IMR-90 (cell line): ENCODE measurements at regions not wholly inside any gene's neighbourhood (a gene's known extent, or its start where the extent isn't known, plus 50 kb on each side); places are given as distances from the start of the nearest gene placed in this dataset.

Source experiments
- ATAC-seq: fragments of 200-7000 bp; cut with Tn5 transposase; 2 replicates; pipeline ENCODE4 v1.9.1; 2020; ENCODE audit warnings: low read depth, mild to moderate bottlenecking, moderate library complexity
- BruUV-seq: library from RNA; stranded (reverse); fragments of 400-500 nt; replicated peaks from 2 replicates; lab custom pipeline; 2021; lab: Mats Ljungman, UMichigan
- CTCF ChIA-PET: fragments of 300-600 bp; formaldehyde crosslinking; extraction: SDS; loops from one replicate; lab custom pipeline; 2021; ENCODE audit warnings: antibody characterized with exemption; lab: Yijun Ruan, JAX
- POLR2A ChIA-PET: fragments of 300-600 bp; sonication (Branson Sonifier 250); formaldehyde crosslinking; loops from one replicate; lab custom pipeline; 2022; ENCODE audit warnings: antibody characterized with exemption; ENCODE audit not compliant: unreplicated experiment; lab: Charles Lee
- DNase-seq: peaks from one replicate; pipeline ENCODE4 v3.0.0; 2013
- H2AFZ ChIP-seq: replicated peaks from 2 replicates; pipeline ENCODE3; 2013; ENCODE audit warnings: low read length, mild to moderate bottlenecking; ENCODE audit not compliant: poor library complexity
- H2AK5ac ChIP-seq: 2 replicates; pipeline ENCODE4 v1.6.1; 2013; ENCODE audit warnings: low read depth, low read length, inconsistent platforms
- H2AK9ac ChIP-seq: replicated peaks from 2 replicates; pipeline ENCODE3; 2013; ENCODE audit warnings: mild to moderate bottlenecking, low read depth, low read length, moderate library complexity; ENCODE audit not compliant: poor library complexity
- H2BK120ac ChIP-seq: 2 replicates; pipeline ENCODE4 v1.6.1; 2013; ENCODE audit warnings: low read depth, low read length, inconsistent platforms
- H2BK15ac ChIP-seq: 3 replicates; pipeline ENCODE4 v1.6.1; 2013; ENCODE audit warnings: low read depth, low read length, inconsistent platforms
- H2BK20ac ChIP-seq: 2 replicates; pipeline ENCODE4 v1.6.1; 2013; ENCODE audit warnings: low read depth, mild to moderate bottlenecking, inconsistent platforms, low read length, moderate library complexity
- H2BK5ac ChIP-seq: 2 replicates; pipeline ENCODE4 v1.6.1; 2013; ENCODE audit warnings: mild to moderate bottlenecking, low read depth, low read length, inconsistent platforms; ENCODE audit not compliant: poor library complexity, severe bottlenecking
- H3K14ac ChIP-seq: replicated peaks from 2 replicates; pipeline ENCODE4 v1.6.1; 2013; ENCODE audit warnings: low read depth, low read length, inconsistent platforms
- H3K18ac ChIP-seq: 2 replicates; pipeline ENCODE4 v1.6.1; 2013; ENCODE audit warnings: low read depth, low read length, control low read depth
- H3K23ac ChIP-seq: 2 replicates; pipeline ENCODE4 v1.6.1; 2013; ENCODE audit warnings: low read depth, low read length, inconsistent platforms
- H3K27ac ChIP-seq: 2 replicates; pipeline ENCODE4 v1.5.1; 2013; ENCODE audit warnings: mild to moderate bottlenecking, control low read depth, low read length; ENCODE audit not compliant: insufficient read depth
- H3K27me3 ChIP-seq: 2 replicates; pipeline ENCODE4 v1.6.1; 2013; ENCODE audit warnings: low read length; ENCODE audit not compliant: control insufficient read depth, insufficient read depth
- H3K36me3 ChIP-seq: 2 replicates; pipeline ENCODE4 v1.6.1; 2013; ENCODE audit warnings: low read length, mixed read lengths; ENCODE audit not compliant: control insufficient read depth, insufficient read depth
- H3K4ac ChIP-seq: 2 replicates; pipeline ENCODE4 v1.6.1; 2013; ENCODE audit warnings: low read depth, low read length, inconsistent platforms
- H3K4me1 ChIP-seq: 2 replicates; pipeline ENCODE4 v1.6.1; 2013; ENCODE audit warnings: low read length, mixed read lengths; ENCODE audit not compliant: control insufficient read depth, insufficient read depth
- H3K4me2 ChIP-seq: 2 replicates; pipeline ENCODE4 v1.6.1; 2013; ENCODE audit warnings: low read depth, mild to moderate bottlenecking, control low read depth, low read length, moderate library complexity
- H3K4me3 ChIP-seq: 2 replicates; pipeline ENCODE4 v1.5.1; 2013; ENCODE audit warnings: low read depth, mild to moderate bottlenecking, control low read depth, low read length, moderate library complexity; ENCODE audit not compliant: insufficient read depth
- H3K56ac ChIP-seq: 2 replicates; pipeline ENCODE4 v1.6.1; 2013; ENCODE audit warnings: low read length, inconsistent platforms; ENCODE audit not compliant: insufficient read depth; ENCODE audit errors: extremely low read depth
- H3K79me1 ChIP-seq, 2 experiments: 2 replicates each; pipeline ENCODE4 v1.6.1; 2013; ENCODE audit warnings: low read length in 2 of 2, inconsistent platforms in 1 of 2, low read depth in 1 of 2
- H3K9ac ChIP-seq: 2 replicates; pipeline ENCODE4 v1.6.1; 2013; ENCODE audit warnings: low read depth, low read length, control low read depth
- H3K9me1 ChIP-seq: 2 replicates; pipeline ENCODE4 v1.6.1; 2013; ENCODE audit warnings: low read length, inconsistent platforms; ENCODE audit not compliant: insufficient read depth
- H3K9me3 ChIP-seq: 2 replicates; pipeline ENCODE4 v1.6.1; 2013; ENCODE audit warnings: low read length; ENCODE audit not compliant: control insufficient read depth, insufficient read depth
- H4K20me1 ChIP-seq: 2 replicates; pipeline ENCODE4 v1.6.1; 2013; ENCODE audit warnings: low read length, inconsistent platforms; ENCODE audit not compliant: insufficient read depth
- H4K5ac ChIP-seq: 2 replicates; pipeline ENCODE4 v1.6.1; 2013; ENCODE audit warnings: mild to moderate bottlenecking, low read depth, low read length, control low read depth
- H4K8ac ChIP-seq, 2 experiments: 2 replicates each; pipeline ENCODE4 v1.6.1; 2013; ENCODE audit warnings: low read depth in 2 of 2, low read length in 2 of 2, control low read depth in 1 of 2, inconsistent platforms in 1 of 2
- H4K91ac ChIP-seq: 2 replicates; pipeline ENCODE4 v1.6.1; 2013; ENCODE audit warnings: low read depth, low read length, inconsistent platforms; ENCODE audit not compliant: insufficient read depth
- FOS ChIP-seq: fragments of 150-350 bp; IDR thresholded peaks from 2 replicates; pipeline ENCODE4 v1.6.1; 2016; ENCODE audit warnings: low read depth, low read length
- RFX5 ChIP-seq: IDR thresholded peaks from 2 replicates; pipeline ENCODE4 v1.8.0; 2012; ENCODE audit warnings: low read depth, mild to moderate bottlenecking, low read length, moderate library complexity
- WGBS, 2 experiments: methylation state at CpG; one replicate each; pipeline versions ENCODE4 v1.1.5 to v1.1.7; 2013; ENCODE audit warnings: missing lambda C conversion rate in 2 of 2; ENCODE audit not compliant: insufficient read length in 1 of 2; ENCODE audit errors: extremely low coverage in 2 of 2; 5-methylcytosine and 5-hydroxymethylcytosine counted together
- dilution Hi-C: fragments of 300-500 bp; cut with HindIII; formaldehyde crosslinking; loops from one replicate; pipeline ENCODE4 v1.14.3; 2018; ENCODE audit warnings: low sequenced_read_pairs; ENCODE audit not compliant: unreplicated experiment
- in situ Hi-C: fragments of 300-500 bp; cut with MboI; formaldehyde crosslinking; loops from 3 replicates; pipeline ENCODE4 v1.14.3; 2019; ENCODE audit warnings: low sequenced_read_pairs, inconsistent platforms, mixed read lengths
- intact Hi-C: fragments of 100-400 bp; cut with micrococcal nuclease; formaldehyde crosslinking; loops from 2 replicates; pipeline ENCODE4 v1.10.0; 2022

- ChIA-PET POLR2A (no interaction called here), CTCF (no interaction called here)
- H3K36me3 ChIP-seq, result no peaks in the 10 kb centered on the region
- H2BK5ac ChIP-seq, result no peak overlapping the region
- in situ Hi-C loops, result no loop called here
- no peak overlapping the region for H4K8ac ChIP-seq
- no peak overlapping the region for H3K23ac ChIP-seq
- no peak overlapping the region for H3K9ac ChIP-seq
- no peak overlapping the region for H2BK120ac ChIP-seq
- BruUV-seq, result no TSS peak
- dilution Hi-C loops, result no loop called here
- H3K27me3 ChIP-seq, result no peaks in the 10 kb centered on the region
- H3K14ac ChIP-seq, result no peak overlapping the region
- H3K56ac ChIP-seq, result no peak overlapping the region
- H3K79me1 ChIP-seq, result no peaks in the 10 kb centered on the region
- TF ChIP-seq FOS (no peak), RFX5 (no peak)
- no peak overlapping the region for H2AFZ ChIP-seq
- H4K5ac ChIP-seq, result no peak overlapping the region
- H2AK9ac ChIP-seq, result no peak overlapping the region
- no peak overlapping the region for H3K4me2 ChIP-seq
- DNase-seq, result no peak
- H2BK20ac ChIP-seq, result no peak overlapping the region
- H3K27ac ChIP-seq, result no peak overlapping the region
- intact Hi-C loops, result no loop called here
- no peak overlapping the region for H3K4ac ChIP-seq
- H2BK15ac ChIP-seq, result no peak overlapping the region
- no peak overlapping the region for H3K4me3 ChIP-seq
- no peak overlapping the region for H3K18ac ChIP-seq
- no peak overlapping the region for H2AK5ac ChIP-seq
- ATAC-seq, result no peak
- no peak overlapping the region for H4K91ac ChIP-seq
- H4K20me1 ChIP-seq, result no peaks in the 10 kb centered on the region
- 38% methylated on average over 1 of the region's 2 CpGs; no CpG with 5 or more reads in 1 of the 2 experiments for WGBS, 2 experiments
- no peaks in the 10 kb centered on the region for H3K9me1 ChIP-seq
- H3K4me1 ChIP-seq, result no peaks in the 10 kb centered on the region
- H3K9me3 ChIP-seq, result peaks cover 13% of the 10 kb centered on the region
These were observed 1469.3 kb downstream of the AACS start for GRCh38 chr12:126534495-126534894.
